ENCODE measurements at regions not wholly inside any gene's neighbourhood (a gene's known extent, or its start where the extent isn't known, plus 50 kb on each side); places are given as distances from the start of the nearest gene placed in this dataset.
"Not testable (repeated sequence)": the region's sequence is repeated elsewhere in the genome, so short reads cannot be mapped to it uniquely, and the experiment has no call there.

- not testable (repeated sequence) for H3K9me3 Mint-ChIP-seq; H3K27ac Mint-ChIP-seq; ATAC-seq; H3K4me3 Mint-ChIP-seq; H3K4me1 Mint-ChIP-seq; H3K27me3 Mint-ChIP-seq; DNase-seq; H3K36me3 Mint-ChIP-seq (ENCODE audit: low read depth)
These were observed 178.2 kb upstream of the ZNG1F start for GRCh38 chr9:41367301-41367700.

- not testable (repeated sequence) for H3K9me3 Mint-ChIP-seq; DNase-seq; H3K4me3 Mint-ChIP-seq; H3K4me1 Mint-ChIP-seq; ATAC-seq; H3K36me3 Mint-ChIP-seq (ENCODE audit: low read depth); H3K27ac Mint-ChIP-seq; H3K27me3 Mint-ChIP-seq
These were observed 172.7 kb upstream of the ZNG1F start for GRCh38 chr9:41361790-41362189.

- peak; percentile 20 for DNase-seq
- H3K27ac Mint-ChIP-seq, result peak overlapping the region; percentile 95
- H3K4me1 Mint-ChIP-seq; H3K36me3 Mint-ChIP-seq (ENCODE audit: low read depth); H3K27me3 Mint-ChIP-seq; H3K9me3 Mint-ChIP-seq: not testable (repeated sequence)
- ATAC-seq, result peak; percentile 40
- peak overlapping the region; percentile 96 for H3K4me3 Mint-ChIP-seq
These were observed 170.0 kb upstream of the ZNG1F start for GRCh38 chr9:41359116-41359515.

- not testable (repeated sequence) for H3K36me3 Mint-ChIP-seq (ENCODE audit: low read depth); H3K27me3 Mint-ChIP-seq; ATAC-seq; H3K9me3 Mint-ChIP-seq; H3K4me1 Mint-ChIP-seq
- peak; percentile 85 for DNase-seq
- Mint-ChIP-seq H3K27ac (peak overlapping the region; percentile 95), H3K4me3 (peak overlapping the region; percentile 96)
These were observed 169.6 kb upstream of the ZNG1F start for GRCh38 chr9:41358682-41359081.

GRCh38 chr9:41357918-41358404, 168.8 kb upstream of the ZNG1F start:
- ATAC-seq; H3K36me3 Mint-ChIP-seq (ENCODE audit: low read depth); DNase-seq; H3K27me3 Mint-ChIP-seq; H3K4me1 Mint-ChIP-seq; H3K9me3 Mint-ChIP-seq: not testable (repeated sequence)
- Mint-ChIP-seq H3K4me3 (peak overlapping the region; percentile 96), H3K27ac (peak overlapping the region; percentile 95)

- DNase-seq; H3K4me1 Mint-ChIP-seq; H3K27me3 Mint-ChIP-seq; ATAC-seq; H3K36me3 Mint-ChIP-seq (ENCODE audit: low read depth); H3K27ac Mint-ChIP-seq; H3K9me3 Mint-ChIP-seq: not testable (repeated sequence)
- H3K4me3 Mint-ChIP-seq, result peak overlapping the region; percentile 96
These were observed 168.2 kb upstream of the ZNG1F start for GRCh38 chr9:41357350-41357748.

- not testable (repeated sequence) for H3K36me3 Mint-ChIP-seq (ENCODE audit: low read depth); H3K9me3 Mint-ChIP-seq; H3K27me3 Mint-ChIP-seq; H3K4me1 Mint-ChIP-seq
- peak; percentile 82 for DNase-seq
- H3K27ac Mint-ChIP-seq, result peak overlapping the region; percentile 64
- H3K4me3 Mint-ChIP-seq, result peak overlapping the region; percentile 96
- ATAC-seq, result peak; percentile 46
These were observed 167.7 kb upstream of the ZNG1F start for GRCh38 chr9:41356588-41357349.

GRCh38 chr9:41355712-41356450, 166.8 kb upstream of the ZNG1F start:
- ATAC-seq; H3K4me1 Mint-ChIP-seq; H3K36me3 Mint-ChIP-seq (ENCODE audit: low read depth); H3K4me3 Mint-ChIP-seq; H3K27me3 Mint-ChIP-seq; H3K27ac Mint-ChIP-seq; H3K9me3 Mint-ChIP-seq; DNase-seq: not testable (repeated sequence)

GRCh38 chr9:41354978-41355377, 165.9 kb upstream of the ZNG1F start:
- DNase-seq, result peak; percentile 23
- not testable (repeated sequence) for H3K27ac Mint-ChIP-seq

GRCh38 chr9:41354060-41354934, 165.2 kb upstream of the ZNG1F start:
- not testable (repeated sequence) for H3K9me3 Mint-ChIP-seq; H3K4me1 Mint-ChIP-seq; DNase-seq; H3K27ac Mint-ChIP-seq; H3K36me3 Mint-ChIP-seq (ENCODE audit: low read depth); H3K27me3 Mint-ChIP-seq; ATAC-seq
- H3K4me3 Mint-ChIP-seq, result peak overlapping the region; percentile 62

More at GRCh38 chr9:41354978-41355377, 165.9 kb upstream of the ZNG1F start:
- H3K4me3 Mint-ChIP-seq, result peak overlapping the region; percentile 62
- not testable (repeated sequence) for H3K4me1 Mint-ChIP-seq; H3K27me3 Mint-ChIP-seq; ATAC-seq; H3K36me3 Mint-ChIP-seq (ENCODE audit: low read depth); H3K9me3 Mint-ChIP-seq

- H3K36me3 Mint-ChIP-seq (ENCODE audit: low read depth); H3K4me1 Mint-ChIP-seq; H3K27ac Mint-ChIP-seq; H3K9me3 Mint-ChIP-seq; ATAC-seq; DNase-seq; H3K27me3 Mint-ChIP-seq; H3K4me3 Mint-ChIP-seq: not testable (repeated sequence)
These were observed 163.9 kb upstream of the ZNG1F start for GRCh38 chr9:41353026-41353425.

GRCh38 chr9:41352390-41352789, 163.3 kb upstream of the ZNG1F start:
- DNase-seq; ATAC-seq; H3K4me3 Mint-ChIP-seq; H3K27ac Mint-ChIP-seq; H3K4me1 Mint-ChIP-seq; H3K9me3 Mint-ChIP-seq; H3K36me3 Mint-ChIP-seq (ENCODE audit: low read depth); H3K27me3 Mint-ChIP-seq: not testable (repeated sequence)

- H3K27me3 Mint-ChIP-seq; H3K9me3 Mint-ChIP-seq; DNase-seq; H3K4me1 Mint-ChIP-seq; ATAC-seq; H3K36me3 Mint-ChIP-seq (ENCODE audit: low read depth); H3K4me3 Mint-ChIP-seq; H3K27ac Mint-ChIP-seq: not testable (repeated sequence)
These were observed 158.8 kb upstream of the ZNG1F start for GRCh38 chr9:41347893-41348292.

- not testable (repeated sequence) for H3K4me1 Mint-ChIP-seq; H3K27ac Mint-ChIP-seq; H3K9me3 Mint-ChIP-seq; DNase-seq; H3K36me3 Mint-ChIP-seq (ENCODE audit: low read depth); ATAC-seq; H3K4me3 Mint-ChIP-seq; H3K27me3 Mint-ChIP-seq
These were observed 143.4 kb upstream of the ZNG1F start for GRCh38 chr9:41332562-41332961.

All from activated naive CD8-positive, alpha-beta T cell treated with anti-CD3 and anti-CD28 coated beads, Interleukin-2, amount 50 U/mL, for 24 hours (primary cell).